ENCODE measurements at regions not wholly inside any gene's neighbourhood (a gene's known extent, or its start where the extent isn't known, plus 50 kb on each side); places are given as distances from the start of the nearest gene placed in this dataset.

DNA sequence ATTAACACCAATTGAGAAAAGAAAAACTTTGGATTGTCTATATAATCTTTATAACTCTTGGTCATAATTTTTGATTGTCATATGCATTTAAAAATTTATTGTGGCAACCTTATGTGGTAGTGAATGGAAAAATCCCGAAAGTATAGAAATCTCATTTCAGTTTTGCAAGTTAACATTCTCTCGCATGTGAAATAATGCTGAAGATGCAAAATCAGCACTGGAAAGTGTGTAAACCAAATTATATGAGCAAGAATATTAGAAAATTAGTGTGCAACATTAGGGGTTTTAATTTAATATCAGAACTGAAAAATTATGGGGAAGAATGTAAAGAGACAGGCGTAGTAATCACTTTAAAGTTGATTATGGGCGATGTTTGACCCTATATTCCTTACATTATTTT, 1472.8 kb downstream of the PCDH7 start:
- TF ChIP-seq, protein P1, sequence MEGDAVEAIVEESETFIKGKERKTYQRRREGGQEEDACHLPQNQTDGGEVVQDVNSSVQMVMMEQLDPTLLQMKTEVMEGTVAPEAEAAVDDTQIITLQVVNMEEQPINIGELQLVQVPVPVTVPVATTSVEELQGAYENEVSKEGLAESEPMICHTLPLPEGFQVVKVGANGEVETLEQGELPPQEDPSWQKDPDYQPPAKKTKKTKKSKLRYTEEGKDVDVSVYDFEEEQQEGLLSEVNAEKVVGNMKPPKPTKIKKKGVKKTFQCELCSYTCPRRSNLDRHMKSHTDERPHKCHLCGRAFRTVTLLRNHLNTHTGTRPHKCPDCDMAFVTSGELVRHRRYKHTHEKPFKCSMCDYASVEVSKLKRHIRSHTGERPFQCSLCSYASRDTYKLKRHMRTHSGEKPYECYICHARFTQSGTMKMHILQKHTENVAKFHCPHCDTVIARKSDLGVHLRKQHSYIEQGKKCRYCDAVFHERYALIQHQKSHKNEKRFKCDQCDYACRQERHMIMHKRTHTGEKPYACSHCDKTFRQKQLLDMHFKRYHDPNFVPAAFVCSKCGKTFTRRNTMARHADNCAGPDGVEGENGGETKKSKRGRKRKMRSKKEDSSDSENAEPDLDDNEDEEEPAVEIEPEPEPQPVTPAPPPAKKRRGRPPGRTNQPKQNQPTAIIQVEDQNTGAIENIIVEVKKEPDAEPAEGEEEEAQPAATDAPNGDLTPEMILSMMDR (IDR thresholded peaks at IDR 0.05) = no peak
- TF ChIP-seq ZFX (IDR thresholded peaks at IDR 0.05; ENCODE audit: borderline replicate concordance) = no peak
- no peak overlapping the region for H3K27ac ChIP-seq

GRCh38 chr4:32196950-32197688, 1477.0 kb downstream of the PCDH7 start:
- TF ChIP-seq, protein P1 (IDR thresholded peaks at IDR 0.05) = no peak
- no peak for TF ChIP-seq ZFX (IDR thresholded peaks at IDR 0.05; ENCODE audit: borderline replicate concordance)
- H3K27ac ChIP-seq = no peak overlapping the region

- H3K27ac ChIP-seq = no peak overlapping the region
- TF ChIP-seq ZFX (IDR thresholded peaks at IDR 0.05; ENCODE audit: borderline replicate concordance) = no peak
- TF ChIP-seq, protein P1 (IDR thresholded peaks at IDR 0.05) = no peak
Observed at GRCh38 chr4:32199639-32200038, 1479.5 kb downstream of the PCDH7 start.

DNA sequence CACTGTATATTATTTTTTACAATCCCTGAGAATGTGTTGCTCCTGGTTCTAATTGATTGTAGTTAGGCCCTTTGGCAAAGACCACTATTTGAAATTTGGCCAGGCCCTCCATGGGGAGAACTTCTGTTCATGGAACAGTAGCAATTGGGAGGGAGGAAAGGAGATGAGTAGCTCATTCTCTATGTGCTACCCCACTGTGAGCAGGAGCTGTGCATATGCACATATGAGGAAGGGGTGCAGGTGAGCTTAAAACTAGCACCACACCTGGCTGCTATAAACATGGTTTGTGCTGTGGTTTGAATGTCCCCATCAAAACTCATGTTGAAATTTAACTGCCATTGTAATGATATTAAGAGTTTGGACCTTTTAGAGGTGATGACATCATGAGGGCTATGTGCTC, 1483.2 kb downstream of the PCDH7 start:
- no peak for TF ChIP-seq ZFX (IDR thresholded peaks at IDR 0.05; ENCODE audit: borderline replicate concordance)
- TF ChIP-seq, protein P1 (IDR thresholded peaks at IDR 0.05) = no peak
- H3K27ac ChIP-seq = no peak overlapping the region

GRCh38 chr4:32206756-32207155, 1486.6 kb downstream of the PCDH7 start:
- no peak overlapping the region for H3K27ac ChIP-seq
- TF ChIP-seq, protein P1 (IDR thresholded peaks at IDR 0.05) = no peak
- TF ChIP-seq ZFX (IDR thresholded peaks at IDR 0.05; ENCODE audit: borderline replicate concordance) = no peak

DNA sequence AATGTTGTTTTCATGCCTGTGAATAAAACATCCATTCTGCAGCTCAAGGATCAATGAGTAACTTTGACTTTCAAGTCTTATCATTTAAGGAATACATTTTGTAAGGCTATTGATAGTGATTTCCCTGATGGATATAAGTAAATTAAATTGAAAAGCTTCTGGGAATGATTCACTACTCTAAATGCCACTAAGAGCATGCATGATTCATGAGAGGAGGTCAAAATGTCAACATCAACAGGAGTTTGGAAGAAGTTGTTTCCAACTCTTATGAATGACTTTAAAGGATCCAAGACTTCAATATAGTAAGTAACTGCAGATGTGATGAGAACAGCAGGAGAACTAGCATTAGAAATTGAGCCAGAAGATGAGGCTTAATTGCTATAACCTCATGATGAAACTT, 1487.3 kb downstream of the PCDH7 start:
- TF ChIP-seq ZFX (IDR thresholded peaks at IDR 0.05; ENCODE audit: borderline replicate concordance) = no peak
- TF ChIP-seq, protein P1 (IDR thresholded peaks at IDR 0.05) = no peak
- no peak overlapping the region for H3K27ac ChIP-seq

DNA sequence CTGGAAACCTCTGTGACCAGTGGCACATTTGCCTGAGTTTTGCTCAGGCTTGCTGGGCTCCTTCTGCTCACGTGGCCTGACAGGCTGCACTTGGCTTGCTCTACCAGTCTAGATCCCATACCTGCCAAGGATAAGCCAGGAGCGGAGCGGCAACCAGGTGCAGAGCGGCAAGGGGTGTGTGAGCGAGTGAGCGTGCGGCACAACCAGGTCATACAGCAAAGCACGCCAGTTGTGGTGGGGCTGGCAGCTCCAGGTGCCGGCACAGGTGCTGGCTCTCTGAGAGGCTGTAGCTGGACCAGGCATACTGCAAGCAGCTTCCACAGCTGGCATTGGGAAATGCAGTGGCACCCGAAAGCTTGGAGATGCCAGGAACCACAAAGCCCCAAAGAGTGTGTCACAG, 1495.1 kb downstream of the PCDH7 start:
- H3K27ac ChIP-seq = no peak overlapping the region
- no peak for TF ChIP-seq ZFX (IDR thresholded peaks at IDR 0.05; ENCODE audit: borderline replicate concordance)
- TF ChIP-seq, protein P1 (IDR thresholded peaks at IDR 0.05) = no peak

All from 22Rv1 (cell line).